Spleen (tissue), 11 donors: ENCODE measurements at regions not wholly inside any gene's neighbourhood (a gene's known extent, or its start where the extent isn't known, plus 50 kb on each side); places are given as distances from the start of the nearest gene placed in this dataset.

Source experiments
- DNase-seq: peaks from one replicate; pipeline ENCODE4 v3.0.0-alpha.2; 2020
- H3K27ac ChIP-seq, 8 donors: fragments of 200-600 bp; sonication (generic) in 7 of 8; 1 replicate in 4 of 8; 2 replicates in 4 of 8; pipeline versions ENCODE4 v1.5.0 to v1.8.0; 2016 to 2021; ENCODE audit warnings: inconsistent platforms in 4 of 8, mild to moderate bottlenecking in 4 of 8, moderate library complexity in 1 of 8
- H3K27me3 ChIP-seq, 7 donors: fragments of 200-600 bp; sonication (generic) in 6 of 7; replicated peaks in 1 of 7; 1 replicate in 4 of 7; 2 replicates in 3 of 7; pipeline versions ENCODE4 v1.5.0 to v1.8.0; 2016 to 2021; ENCODE audit warnings: inconsistent platforms in 3 of 7, mild to moderate bottlenecking in 1 of 7
- H3K36me3 ChIP-seq, 6 donors: fragments of 200-600 bp; sonication (generic) in 5 of 6; 1 replicate in 4 of 6; 2 replicates in 2 of 6; pipeline versions ENCODE4 v1.5.0 to v1.8.0; 2016 to 2021; ENCODE audit warnings: inconsistent platforms in 2 of 6
- H3K4me1 ChIP-seq, 6 donors: fragments of 200-600 bp; sonication (generic) in 5 of 6; 1 replicate in 3 of 6; 2 replicates in 3 of 6; pipeline versions ENCODE4 v1.5.0 to v1.8.0; 2016 to 2021; ENCODE audit warnings: inconsistent platforms in 3 of 6
- H3K4me3 ChIP-seq, 8 donors: fragments of 200-600 bp; sonication (generic) in 7 of 8; 1 replicate in 4 of 8; 2 replicates in 4 of 8; pipeline versions ENCODE4 v1.5.0 to v1.8.0; 2016 to 2021; ENCODE audit warnings: inconsistent platforms in 4 of 8, mild to moderate bottlenecking in 4 of 8, moderate library complexity in 2 of 8
- H3K9me3 ChIP-seq, 8 donors: fragments of 200-600 bp; sonication (generic) in 7 of 8; 1 replicate in 4 of 8; 2 replicates in 4 of 8; pipeline versions ENCODE4 v1.5.0 to v1.8.0; 2016 to 2021; ENCODE audit warnings: inconsistent platforms in 4 of 8
- CTCF ChIP-seq, 11 experiments: fragments of 200-600 bp in 7 of 11; fragments of 450-650 bp in 4 of 11; sonication (generic) in 4 of 11; IDR thresholded peaks in 8 of 11; conservative IDR thresholded peaks in 3 of 11; 1 replicate in 7 of 11; 2 replicates in 4 of 11; pipeline versions ENCODE4 v1.4.0 to v1.8.0; 2016 to 2021; ENCODE audit warnings: antibody characterized with exemption in 11 of 11, inconsistent platforms in 4 of 11, mild to moderate bottlenecking in 1 of 11
- POLR2A ChIP-seq, 3 donors: fragments of 450-650 bp; IDR thresholded peaks; one replicate each; pipeline ENCODE4 v1.5.1; 2017; ENCODE audit warnings: antibody characterized with exemption in 3 of 3, mild to moderate bottlenecking in 1 of 3
- POLR2AphosphoS5 ChIP-seq, 3 donors: sonication (generic); formaldehyde crosslinking; IDR thresholded peaks; one replicate each; pipeline ENCODE4 v1.5.1; 2017; ENCODE audit warnings: antibody characterized with exemption in 3 of 3
- WGBS, 5 donors: extraction: QIAGEN DNeasy Blood & Tissue Kit in 3 of 5; methylation state at CpG; one replicate each; pipeline versions ENCODE4 v1.1.5 to v1.1.7; 2013 to 2018; 5-methylcytosine and 5-hydroxymethylcytosine counted together
- intact Hi-C: fragments of 100-400 bp; cut with DNase I; formaldehyde crosslinking; loops from one replicate; pipeline ENCODE4 v1.15.0; 2023; ENCODE audit warnings: low total_unique reads
- donor health status: healthy with polysubstance abuse.
- donor health status: DM: no; HTN: no; CAD: no; lungs with moderate emphysema.
- donor health status: DM: no; HTN: no; CAD: no.
- donor health status: Bipolar disorder and iron deficiency.
- donor health status: healthy.
- donor health status: DM: no; HTN: no; CAD: no.
- donor health status: DM: yes; HTN: yes; CAD: no.

DNA sequence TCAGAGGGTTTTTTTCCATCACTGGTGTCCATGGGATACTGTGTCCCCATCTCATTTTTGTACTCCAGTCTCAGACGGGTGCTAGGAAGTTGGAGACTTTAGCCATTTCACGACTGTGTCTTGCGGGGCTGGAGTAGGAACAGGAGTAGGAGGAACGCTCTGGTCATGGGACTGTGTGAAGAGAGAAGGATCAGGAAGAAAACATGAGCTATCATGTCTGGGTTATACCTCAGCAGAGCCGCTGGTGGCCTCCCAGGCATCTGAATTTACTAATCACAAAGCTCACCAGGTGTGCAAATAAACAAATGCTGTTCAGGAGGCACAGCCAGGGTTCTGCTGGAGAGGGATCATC is 225.4 kb downstream of the SEC14L1 start:
- no peaks in the 10 kb centered on the region for H3K9me3 ChIP-seq
- no peaks in the 10 kb centered on the region for H3K27me3 ChIP-seq
- intact Hi-C loops: no loop called here
- peak overlapping the region in 6 of 8 donors; percentile 36 to 60 (median 48) for H3K27ac ChIP-seq
- 70 to 79% (median 76%) methylated on average over 5 of the region's 5 CpGs for WGBS, 5 donors
- DNase-seq: peak; percentile 43
- no peak overlapping the region for H3K4me3 ChIP-seq
- peaks cover 0 to 4% (median 0%) of the 10 kb centered on the region in 6 donors for H3K36me3 ChIP-seq
- peaks cover 29 to 93% (median 74%) of the 10 kb centered on the region in 6 donors for H3K4me1 ChIP-seq
- TF ChIP-seq POLR2AphosphoS5 (IDR thresholded peaks at IDR 0.05) (no peak), POLR2A (IDR thresholded peaks at IDR 0.05) (no peak), CTCF (IDR thresholded peaks at IDR 0.05 in 8 of 11, conservative IDR thresholded peaks at IDR 0.05 in 3 of 11) (no peak)

- WGBS, 5 donors: 62 to 76% (median 73%) methylated on average over 8 of the region's 8 CpGs
- Histone ChIP-seq H3K4me3 (no peak overlapping the region), H3K9me3 (no peaks in the 10 kb centered on the region), H3K36me3 (peaks cover 0 to 4% (median 0%) of the 10 kb centered on the region in 6 donors), H3K27ac (peak overlapping the region in 6 of 8 donors; percentile 36 to 60 (median 48)), H3K27me3 (no peaks in the 10 kb centered on the region), H3K4me1 (peaks cover 35 to 98% (median 79%) of the 10 kb centered on the region in 6 donors)
- no peak for TF ChIP-seq POLR2AphosphoS5 (IDR thresholded peaks at IDR 0.05)
- TF ChIP-seq CTCF (IDR thresholded peaks at IDR 0.05 in 8 of 11, conservative IDR thresholded peaks at IDR 0.05 in 3 of 11): no peak
- no peak for TF ChIP-seq POLR2A (IDR thresholded peaks at IDR 0.05)
- peak; percentile 78 for DNase-seq
- intact Hi-C loops: no loop called here
Observed at GRCh38 chr17:77366558-77367245, 225.9 kb downstream of the SEC14L1 start.

DNA sequence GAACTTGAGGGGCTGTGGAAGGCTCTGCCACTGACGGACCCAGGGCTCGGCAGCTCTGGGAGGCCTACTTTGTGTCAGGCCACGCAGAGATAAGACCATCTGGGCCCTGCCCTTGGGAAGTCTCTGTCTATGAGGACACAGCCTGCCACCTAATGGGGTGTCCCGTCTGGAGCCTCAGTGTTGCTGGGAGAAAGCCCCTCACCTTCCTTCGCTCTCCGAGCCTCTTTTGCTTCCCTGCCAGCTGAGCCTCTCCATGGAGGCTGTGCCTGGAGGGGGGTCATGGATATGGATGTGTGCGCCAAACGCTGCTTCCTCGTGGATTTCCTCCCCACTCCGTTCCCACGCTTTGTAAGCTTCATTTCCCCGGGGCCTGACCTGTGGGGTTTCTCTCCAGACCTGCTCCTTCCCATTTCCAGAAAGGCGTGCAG is 228.8 kb downstream of the SEC14L1 start:
- H3K27ac ChIP-seq: peak overlapping the region in 2 of 8 donors; percentile 94
- DNase-seq: peak; percentile 63
- TF ChIP-seq CTCF (IDR thresholded peaks at IDR 0.05 in 8 of 11, conservative IDR thresholded peaks at IDR 0.05 in 3 of 11) (no peak), POLR2AphosphoS5 (IDR thresholded peaks at IDR 0.05) (peak in 1 of 3 donors; percentile 50)
- H3K4me1 ChIP-seq: peaks cover 40 to 92% (median 76%) of the 10 kb centered on the region in 6 donors
- H3K9me3 ChIP-seq: no peaks in the 10 kb centered on the region
- intact Hi-C loops: no loop called here
- no peaks in the 10 kb centered on the region for H3K36me3 ChIP-seq
- H3K4me3 ChIP-seq: no peak overlapping the region
- 76 to 85% (median 79%) methylated on average over 12 to 13 of the region's 13 CpGs for WGBS, 5 donors
- no peaks in the 10 kb centered on the region for H3K27me3 ChIP-seq

GRCh38 chr17:77370586-77370985 is 229.8 kb downstream of the SEC14L1 start:
- intact Hi-C loops: no loop called here
- no peaks in the 10 kb centered on the region for H3K36me3 ChIP-seq
- H3K9me3 ChIP-seq: no peaks in the 10 kb centered on the region
- TF ChIP-seq POLR2AphosphoS5 (IDR thresholded peaks at IDR 0.05): no peak
- peak overlapping the region in 5 of 8 donors; percentile 91 to 95 (median 94) for H3K27ac ChIP-seq
- H3K4me3 ChIP-seq: no peak overlapping the region
- no peaks in the 10 kb centered on the region for H3K27me3 ChIP-seq
- peak; percentile 33 for DNase-seq
- WGBS, 5 donors: 67 to 76% (median 74%) methylated on average over 5 of the region's 5 CpGs
- peaks cover 44 to 92% (median 76%) of the 10 kb centered on the region in 6 donors for H3K4me1 ChIP-seq
